HL-60 (cell line): ENCODE measurements at regions not wholly inside any gene's neighbourhood (a gene's known extent, or its start where the extent isn't known, plus 50 kb on each side); places are given as distances from the start of the nearest gene placed in this dataset.

ENCODE experiments used
- GABPA ChIP-seq: IDR thresholded peaks from 2 replicates; pipeline ENCODE4 v1.6.1; 2012; ENCODE audit warnings: low read depth
- POLR2AphosphoS5 ChIP-seq: IDR thresholded peaks from 2 replicates; pipeline ENCODE4 v1.6.1; 2012; ENCODE audit warnings: low read depth
- REST ChIP-seq: IDR thresholded peaks from 2 replicates; pipeline ENCODE4 v1.6.1; 2012; ENCODE audit warnings: low read depth; ENCODE audit not compliant: insufficient replicate concordance
- SPI1 ChIP-seq: IDR thresholded peaks from 2 replicates; pipeline ENCODE4 v1.6.1; 2012; ENCODE audit warnings: low read depth, mild to moderate bottlenecking, borderline replicate concordance
- TF ChIP-seq, protein P1 (sequence below): IDR thresholded peaks from one replicate; pipeline ENCODE4 v1.5.1; 2011; ENCODE audit warnings: low read length, control low read depth, inconsistent platforms; ENCODE audit not compliant: insufficient read depth

GRCh38 chr9:29325894-29326293, 1752.6 kb upstream of the C9orf72 start:
- TF ChIP-seq, protein P1, sequence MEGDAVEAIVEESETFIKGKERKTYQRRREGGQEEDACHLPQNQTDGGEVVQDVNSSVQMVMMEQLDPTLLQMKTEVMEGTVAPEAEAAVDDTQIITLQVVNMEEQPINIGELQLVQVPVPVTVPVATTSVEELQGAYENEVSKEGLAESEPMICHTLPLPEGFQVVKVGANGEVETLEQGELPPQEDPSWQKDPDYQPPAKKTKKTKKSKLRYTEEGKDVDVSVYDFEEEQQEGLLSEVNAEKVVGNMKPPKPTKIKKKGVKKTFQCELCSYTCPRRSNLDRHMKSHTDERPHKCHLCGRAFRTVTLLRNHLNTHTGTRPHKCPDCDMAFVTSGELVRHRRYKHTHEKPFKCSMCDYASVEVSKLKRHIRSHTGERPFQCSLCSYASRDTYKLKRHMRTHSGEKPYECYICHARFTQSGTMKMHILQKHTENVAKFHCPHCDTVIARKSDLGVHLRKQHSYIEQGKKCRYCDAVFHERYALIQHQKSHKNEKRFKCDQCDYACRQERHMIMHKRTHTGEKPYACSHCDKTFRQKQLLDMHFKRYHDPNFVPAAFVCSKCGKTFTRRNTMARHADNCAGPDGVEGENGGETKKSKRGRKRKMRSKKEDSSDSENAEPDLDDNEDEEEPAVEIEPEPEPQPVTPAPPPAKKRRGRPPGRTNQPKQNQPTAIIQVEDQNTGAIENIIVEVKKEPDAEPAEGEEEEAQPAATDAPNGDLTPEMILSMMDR = no peak
- TF ChIP-seq REST (no peak), POLR2AphosphoS5 (no peak), SPI1 (no peak), GABPA (no peak)
